HepG2 (cell line): ENCODE measurements at regions not wholly inside any gene's neighbourhood (a gene's known extent, or its start where the extent isn't known, plus 50 kb on each side); places are given as distances from the start of the nearest gene placed in this dataset.

Experiments
- CREB1 ChIP-seq, 2 experiments: fragments of 450-650 bp in 1 of 2; IDR thresholded peaks; 2 replicates each; pipeline ENCODE4 v1.6.1; 2016 to 2017; ENCODE audit warnings: control low read depth in 1 of 2, mild to moderate bottlenecking in 1 of 2, missing compliant biosample characterization in 1 of 2, missing genetic modification characterization in 1 of 2
- DNMT1 ChIP-seq: sonication (generic); formaldehyde crosslinking; IDR thresholded peaks from 2 replicates; pipeline ENCODE4 v1.5.1; 2020; ENCODE audit warnings: mild to moderate bottlenecking, missing genetic modification reagents
- EP300 ChIP-seq, 3 experiments: sonication (generic) in 1 of 3; formaldehyde crosslinking in 1 of 3; IDR thresholded peaks; 2 replicates each; pipeline versions ENCODE4 v1.5.1 to v1.6.1; 2011 to 2020; ENCODE audit warnings: low read depth in 2 of 3, low read length in 2 of 3, borderline replicate concordance in 1 of 3, improper control_type of control experiment in 1 of 3, mild to moderate bottlenecking in 1 of 3, missing genetic modification reagents in 1 of 3, moderate library complexity in 1 of 3
- KDM5B ChIP-seq: sonication (generic); formaldehyde crosslinking; IDR thresholded peaks from 2 replicates; pipeline ENCODE4 v1.4.0; 2020; ENCODE audit warnings: missing genetic modification reagents, mild to moderate bottlenecking, borderline replicate concordance
- POLR2A ChIP-seq, 2 experiments: IDR thresholded peaks; 2 replicates each; pipeline ENCODE4 v1.6.1; 2011; ENCODE audit warnings: low read depth in 2 of 2, low read length in 2 of 2, mild to moderate bottlenecking in 1 of 2, moderate library complexity in 1 of 2; ENCODE audit not compliant: insufficient read depth in 1 of 2
- RXRA ChIP-seq: sonication (generic); formaldehyde crosslinking; IDR thresholded peaks from 2 replicates; pipeline ENCODE4 v1.5.1; 2020; ENCODE audit warnings: missing genetic modification reagents
- ZFP90 ChIP-seq: sonication (generic); formaldehyde crosslinking; IDR thresholded peaks from 2 replicates; pipeline ENCODE4 v1.8.0; 2022; ENCODE audit warnings: missing genetic modification reagents, mild to moderate bottlenecking, inconsistent platforms, borderline replicate concordance
- ZNF205 ChIP-seq: IDR thresholded peaks from 2 replicates; pipeline ENCODE4 v1.6.1; 2018; ENCODE audit warnings: missing biosample characterization, missing genetic modification reagents
- ZNF382 ChIP-seq: sonication (generic); formaldehyde crosslinking; IDR thresholded peaks from 2 replicates; pipeline ENCODE4 v1.5.0; 2020; ENCODE audit warnings: missing genetic modification reagents, mild to moderate bottlenecking, borderline replicate concordance
- TF ChIP-seq, protein P1 (sequence below): sonication (generic); formaldehyde crosslinking; IDR thresholded peaks from 2 replicates; pipeline ENCODE4 v1.5.0; 2020; ENCODE audit warnings: mild to moderate bottlenecking, missing genetic modification reagents, moderate library complexity
- TF ChIP-seq, protein P2 (sequence below): sonication (generic); formaldehyde crosslinking; IDR thresholded peaks from 2 replicates; pipeline ENCODE4 v1.4.0; 2020; ENCODE audit warnings: missing genetic modification reagents
- TF ChIP-seq, protein P3 (sequence below): sonication (generic); formaldehyde crosslinking; IDR thresholded peaks from 2 replicates; pipeline ENCODE4 v1.8.0; 2022; ENCODE audit warnings: missing genetic modification reagents, low read depth, mild to moderate bottlenecking, borderline replicate concordance
- TF ChIP-seq, protein P4 (sequence below): sonication (generic); formaldehyde crosslinking; IDR thresholded peaks from 2 replicates; pipeline ENCODE4 v1.9.0; 2022; ENCODE audit warnings: low read depth, missing genetic modification reagents

DNA sequence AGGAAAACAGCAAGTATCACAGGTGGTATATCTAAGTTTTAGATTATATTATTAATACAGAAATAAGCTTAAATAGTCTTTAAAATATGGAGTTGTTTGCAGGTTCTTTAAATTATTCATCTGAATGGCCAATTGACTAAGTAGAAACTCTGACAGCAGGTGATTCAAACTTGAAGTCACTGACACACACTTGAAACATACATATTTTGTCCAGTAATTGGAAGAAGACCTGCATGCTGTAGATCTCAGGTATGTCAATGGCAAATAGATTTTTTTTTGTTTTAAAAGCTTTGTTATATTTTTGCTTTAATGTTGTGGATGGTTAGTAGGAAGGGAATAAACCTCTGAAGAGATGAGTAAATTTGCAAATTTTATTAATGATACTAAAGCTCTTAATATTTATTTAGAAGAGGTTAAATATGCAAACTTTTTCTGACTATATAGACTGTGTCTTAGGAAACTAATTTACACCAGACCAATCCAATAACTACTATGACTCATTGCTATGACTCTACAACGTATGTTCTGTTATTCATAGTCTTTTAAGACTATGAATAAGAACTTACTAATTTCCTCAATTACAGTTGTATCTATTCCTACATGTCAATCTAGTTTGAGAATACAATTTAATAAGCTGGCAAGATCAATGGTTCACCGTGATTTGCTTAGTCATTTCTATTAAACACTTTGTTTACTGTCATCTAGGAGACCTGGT lies 53.9 kb upstream of the RORB start:
- TF ChIP-seq POLR2A (IDR thresholded peaks at IDR 0.05; ENCODE audit: insufficient read depth in 1 of 2, low read depth in 2 of 2, low read length in 2 of 2) (no peak), CREB1 (IDR thresholded peaks at IDR 0.05) (no peak), CREB1 (CRISPR knock-in tag; IDR thresholded peaks at IDR 0.05) (no peak), RXRA (CRISPR knock-in tag) (no peak), KDM5B (CRISPR knock-in tag) (no peak), ZFP90 (CRISPR knock-in tag) (no peak), EP300 (IDR thresholded peaks at IDR 0.05; ENCODE audit: low read depth in 2 of 2, low read length in 2 of 2) (no peak), EP300 (CRISPR knock-in tag; IDR thresholded peaks at IDR 0.05; ENCODE audit: borderline replicate concordance) (no peak), DNMT1 (CRISPR knock-in tag) (no peak), ZNF382 (CRISPR knock-in tag) (no peak), ZNF205 (no peak)
- TF ChIP-seq, protein P1, sequence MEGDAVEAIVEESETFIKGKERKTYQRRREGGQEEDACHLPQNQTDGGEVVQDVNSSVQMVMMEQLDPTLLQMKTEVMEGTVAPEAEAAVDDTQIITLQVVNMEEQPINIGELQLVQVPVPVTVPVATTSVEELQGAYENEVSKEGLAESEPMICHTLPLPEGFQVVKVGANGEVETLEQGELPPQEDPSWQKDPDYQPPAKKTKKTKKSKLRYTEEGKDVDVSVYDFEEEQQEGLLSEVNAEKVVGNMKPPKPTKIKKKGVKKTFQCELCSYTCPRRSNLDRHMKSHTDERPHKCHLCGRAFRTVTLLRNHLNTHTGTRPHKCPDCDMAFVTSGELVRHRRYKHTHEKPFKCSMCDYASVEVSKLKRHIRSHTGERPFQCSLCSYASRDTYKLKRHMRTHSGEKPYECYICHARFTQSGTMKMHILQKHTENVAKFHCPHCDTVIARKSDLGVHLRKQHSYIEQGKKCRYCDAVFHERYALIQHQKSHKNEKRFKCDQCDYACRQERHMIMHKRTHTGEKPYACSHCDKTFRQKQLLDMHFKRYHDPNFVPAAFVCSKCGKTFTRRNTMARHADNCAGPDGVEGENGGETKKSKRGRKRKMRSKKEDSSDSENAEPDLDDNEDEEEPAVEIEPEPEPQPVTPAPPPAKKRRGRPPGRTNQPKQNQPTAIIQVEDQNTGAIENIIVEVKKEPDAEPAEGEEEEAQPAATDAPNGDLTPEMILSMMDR = no peak
- TF ChIP-seq, protein P2, sequence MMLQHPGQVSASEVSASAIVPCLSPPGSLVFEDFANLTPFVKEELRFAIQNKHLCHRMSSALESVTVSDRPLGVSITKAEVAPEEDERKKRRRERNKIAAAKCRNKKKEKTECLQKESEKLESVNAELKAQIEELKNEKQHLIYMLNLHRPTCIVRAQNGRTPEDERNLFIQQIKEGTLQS (CRISPR knock-in tag) = no peak
- TF ChIP-seq, protein P3, sequence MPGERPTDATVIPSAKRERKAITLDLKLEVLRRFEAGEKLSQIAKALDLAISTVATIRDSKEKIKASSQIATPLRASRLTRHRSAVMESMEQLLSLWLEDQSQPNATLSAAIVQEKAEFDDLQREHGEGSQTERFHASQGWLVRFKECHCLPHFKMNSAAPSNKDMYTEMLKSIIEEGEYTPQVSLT (CRISPR knock-in tag) = no peak
- TF ChIP-seq, protein P4, sequence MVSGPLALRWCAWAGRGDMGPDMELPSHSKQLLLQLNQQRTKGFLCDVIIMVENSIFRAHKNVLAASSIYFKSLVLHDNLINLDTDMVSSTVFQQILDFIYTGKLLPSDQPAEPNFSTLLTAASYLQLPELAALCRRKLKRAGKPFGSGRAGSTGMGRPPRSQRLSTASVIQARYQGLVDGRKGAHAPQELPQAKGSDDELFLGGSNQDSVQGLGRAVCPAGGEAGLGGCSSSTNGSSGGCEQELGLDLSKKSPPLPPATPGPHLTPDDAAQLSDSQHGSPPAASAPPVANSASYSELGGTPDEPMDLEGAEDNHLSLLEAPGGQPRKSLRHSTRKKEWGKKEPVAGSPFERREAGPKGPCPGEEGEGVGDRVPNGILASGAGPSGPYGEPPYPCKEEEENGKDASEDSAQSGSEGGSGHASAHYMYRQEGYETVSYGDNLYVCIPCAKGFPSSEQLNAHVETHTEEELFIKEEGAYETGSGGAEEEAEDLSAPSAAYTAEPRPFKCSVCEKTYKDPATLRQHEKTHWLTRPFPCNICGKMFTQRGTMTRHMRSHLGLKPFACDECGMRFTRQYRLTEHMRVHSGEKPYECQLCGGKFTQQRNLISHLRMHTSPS (CRISPR knock-in tag) = no peak
